ENCODE measurements at regions not wholly inside any gene's neighbourhood (a gene's known extent, or its start where the extent isn't known, plus 50 kb on each side); places are given as distances from the start of the nearest gene placed in this dataset.
A peak's percentile ranks its signal among the peaks of the same experiment; 100 is the strongest.

DNA sequence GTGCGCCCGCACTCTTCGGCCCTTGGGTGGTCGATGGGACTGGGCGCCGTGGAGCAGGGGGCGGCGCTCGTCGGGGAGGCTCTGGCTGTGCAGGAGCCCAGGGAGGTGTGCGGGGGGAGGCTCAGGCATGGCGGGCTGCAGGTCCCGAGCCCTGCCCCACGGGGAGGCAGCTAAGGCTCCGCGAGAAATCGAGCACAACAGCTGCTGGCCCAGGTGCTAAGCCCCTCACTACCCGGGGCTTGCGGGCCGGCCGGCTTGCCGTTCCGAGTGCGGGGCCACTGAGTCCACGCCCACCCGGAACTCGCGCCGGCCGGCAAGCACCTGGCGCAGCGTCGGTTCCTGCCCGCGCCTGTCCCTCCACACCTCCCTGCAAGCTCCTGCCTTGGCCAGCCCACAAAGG is 462.3 kb upstream of the JARID2 start:
- H3K9ac ChIP-seq (ENCODE audit: low read length): no peak overlapping the region
- no peak overlapping the region for H3K4me2 ChIP-seq (ENCODE audit: low read length)
- TF ChIP-seq, protein P1, sequence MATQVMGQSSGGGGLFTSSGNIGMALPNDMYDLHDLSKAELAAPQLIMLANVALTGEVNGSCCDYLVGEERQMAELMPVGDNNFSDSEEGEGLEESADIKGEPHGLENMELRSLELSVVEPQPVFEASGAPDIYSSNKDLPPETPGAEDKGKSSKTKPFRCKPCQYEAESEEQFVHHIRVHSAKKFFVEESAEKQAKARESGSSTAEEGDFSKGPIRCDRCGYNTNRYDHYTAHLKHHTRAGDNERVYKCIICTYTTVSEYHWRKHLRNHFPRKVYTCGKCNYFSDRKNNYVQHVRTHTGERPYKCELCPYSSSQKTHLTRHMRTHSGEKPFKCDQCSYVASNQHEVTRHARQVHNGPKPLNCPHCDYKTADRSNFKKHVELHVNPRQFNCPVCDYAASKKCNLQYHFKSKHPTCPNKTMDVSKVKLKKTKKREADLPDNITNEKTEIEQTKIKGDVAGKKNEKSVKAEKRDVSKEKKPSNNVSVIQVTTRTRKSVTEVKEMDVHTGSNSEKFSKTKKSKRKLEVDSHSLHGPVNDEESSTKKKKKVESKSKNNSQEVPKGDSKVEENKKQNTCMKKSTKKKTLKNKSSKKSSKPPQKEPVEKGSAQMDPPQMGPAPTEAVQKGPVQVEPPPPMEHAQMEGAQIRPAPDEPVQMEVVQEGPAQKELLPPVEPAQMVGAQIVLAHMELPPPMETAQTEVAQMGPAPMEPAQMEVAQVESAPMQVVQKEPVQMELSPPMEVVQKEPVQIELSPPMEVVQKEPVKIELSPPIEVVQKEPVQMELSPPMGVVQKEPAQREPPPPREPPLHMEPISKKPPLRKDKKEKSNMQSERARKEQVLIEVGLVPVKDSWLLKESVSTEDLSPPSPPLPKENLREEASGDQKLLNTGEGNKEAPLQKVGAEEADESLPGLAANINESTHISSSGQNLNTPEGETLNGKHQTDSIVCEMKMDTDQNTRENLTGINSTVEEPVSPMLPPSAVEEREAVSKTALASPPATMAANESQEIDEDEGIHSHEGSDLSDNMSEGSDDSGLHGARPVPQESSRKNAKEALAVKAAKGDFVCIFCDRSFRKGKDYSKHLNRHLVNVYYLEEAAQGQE (IDR thresholded peaks at IDR 0.05; ENCODE audit: borderline replicate concordance): no peak
- TF ChIP-seq, protein P2, sequence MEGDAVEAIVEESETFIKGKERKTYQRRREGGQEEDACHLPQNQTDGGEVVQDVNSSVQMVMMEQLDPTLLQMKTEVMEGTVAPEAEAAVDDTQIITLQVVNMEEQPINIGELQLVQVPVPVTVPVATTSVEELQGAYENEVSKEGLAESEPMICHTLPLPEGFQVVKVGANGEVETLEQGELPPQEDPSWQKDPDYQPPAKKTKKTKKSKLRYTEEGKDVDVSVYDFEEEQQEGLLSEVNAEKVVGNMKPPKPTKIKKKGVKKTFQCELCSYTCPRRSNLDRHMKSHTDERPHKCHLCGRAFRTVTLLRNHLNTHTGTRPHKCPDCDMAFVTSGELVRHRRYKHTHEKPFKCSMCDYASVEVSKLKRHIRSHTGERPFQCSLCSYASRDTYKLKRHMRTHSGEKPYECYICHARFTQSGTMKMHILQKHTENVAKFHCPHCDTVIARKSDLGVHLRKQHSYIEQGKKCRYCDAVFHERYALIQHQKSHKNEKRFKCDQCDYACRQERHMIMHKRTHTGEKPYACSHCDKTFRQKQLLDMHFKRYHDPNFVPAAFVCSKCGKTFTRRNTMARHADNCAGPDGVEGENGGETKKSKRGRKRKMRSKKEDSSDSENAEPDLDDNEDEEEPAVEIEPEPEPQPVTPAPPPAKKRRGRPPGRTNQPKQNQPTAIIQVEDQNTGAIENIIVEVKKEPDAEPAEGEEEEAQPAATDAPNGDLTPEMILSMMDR (IDR thresholded peaks at IDR 0.05; ENCODE audit: poor library complexity, severe bottlenecking): no peak
- no peak for TF ChIP-seq TAF1 (IDR thresholded peaks at IDR 0.05; ENCODE audit: low read depth)
- TF ChIP-seq EP300 (conservative IDR thresholded peaks at IDR 0.05; ENCODE audit: poor library complexity, severe bottlenecking): no peak
- TF ChIP-seq SMC3 (conservative IDR thresholded peaks at IDR 0.05; ENCODE audit: poor library complexity): no peak
- TF ChIP-seq EZH2 (IDR thresholded peaks at IDR 0.05; ENCODE audit: borderline replicate concordance, insufficient read depth, low read length, poor library complexity, severe bottlenecking): no peak
- TF ChIP-seq RAD21 (conservative IDR thresholded peaks at IDR 0.05): no peak
- H3K9me2 ChIP-seq (ENCODE audit: insufficient read depth, low read length): no peaks in the 10 kb centered on the region
- no peak overlapping the region for H3K4me3 ChIP-seq (ENCODE audit: low read length)
- no peaks in the 10 kb centered on the region for H4K20me1 ChIP-seq (ENCODE audit: insufficient read depth)
- H3K9me3 ChIP-seq (ENCODE audit: low read length): no peaks in the 10 kb centered on the region
- H3K79me2 ChIP-seq (replicated peaks; ENCODE audit: insufficient read depth, low read length): no peaks in the 10 kb centered on the region
- no peak overlapping the region for H3K27ac ChIP-seq (ENCODE audit: low read length)
- H3K36me3 ChIP-seq (ENCODE audit: insufficient read depth, low read length): no peaks in the 10 kb centered on the region
- no peaks in the 10 kb centered on the region for H3F3A ChIP-seq (ENCODE audit: insufficient read depth, low read length, poor library complexity, severe bottlenecking)
- H3K27me3 ChIP-seq (ENCODE audit: insufficient read depth, low read depth, low read length): no peaks in the 10 kb centered on the region
- no peak overlapping the region for H2AFZ ChIP-seq (ENCODE audit: low read depth, low read length)

DNA sequence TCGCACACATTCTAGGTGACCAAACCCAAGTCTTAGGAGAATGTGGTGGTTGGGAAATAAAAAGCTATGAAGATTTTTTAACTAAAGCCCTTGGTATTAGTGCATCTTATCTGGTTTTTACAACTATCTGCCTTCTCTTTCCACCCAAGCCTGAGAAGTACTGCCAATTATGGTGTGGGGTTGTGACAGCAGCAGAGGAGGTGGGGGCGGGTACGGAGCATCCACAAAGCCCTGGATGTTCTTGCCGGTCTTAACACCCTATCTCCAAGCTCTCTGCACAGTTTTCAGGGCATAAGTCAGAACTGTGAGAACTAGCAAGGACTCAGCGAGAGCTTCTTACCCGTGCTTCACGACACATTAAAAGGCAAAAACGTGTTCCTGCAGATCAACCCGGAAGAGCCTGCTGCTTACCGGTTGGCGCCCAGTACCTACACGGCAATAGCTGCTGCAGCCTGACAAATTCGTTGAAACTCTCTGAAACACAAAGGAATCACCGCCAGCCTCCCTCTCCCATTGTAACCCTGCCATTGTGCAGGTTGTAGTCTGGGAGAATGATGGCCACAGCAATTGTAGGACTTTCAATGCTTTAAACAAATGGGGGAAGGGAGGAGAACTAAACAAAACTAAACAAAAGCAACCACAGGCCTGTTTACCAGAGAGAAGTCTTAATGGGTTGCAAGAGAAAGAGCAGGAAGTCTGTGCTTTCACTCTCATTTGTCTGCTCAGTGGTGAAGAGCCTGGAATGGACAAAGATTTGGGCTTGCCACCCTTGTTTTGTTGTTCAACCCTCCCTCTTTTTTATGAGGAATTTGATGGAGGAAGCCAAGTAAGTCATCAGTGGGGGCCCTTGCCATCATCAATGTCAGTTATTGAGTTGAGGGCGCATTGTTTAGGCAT is 461.0 kb upstream of the JARID2 start:
- H4K20me1 ChIP-seq (ENCODE audit: insufficient read depth): no peaks in the 10 kb centered on the region
- no peaks in the 10 kb centered on the region for H3K36me3 ChIP-seq (ENCODE audit: insufficient read depth, low read length)
- TF ChIP-seq, protein P1 (IDR thresholded peaks at IDR 0.05; ENCODE audit: borderline replicate concordance): no peak
- TF ChIP-seq MXI1 (conservative IDR thresholded peaks at IDR 0.05; ENCODE audit: poor library complexity, severe bottlenecking): no peak
- TF ChIP-seq POLR2AphosphoS5 (IDR thresholded peaks at IDR 0.05): no peak
- TF ChIP-seq EZH2 (IDR thresholded peaks at IDR 0.05; ENCODE audit: borderline replicate concordance, insufficient read depth, low read length, poor library complexity, severe bottlenecking): no peak
- TF ChIP-seq SMC3 (conservative IDR thresholded peaks at IDR 0.05; ENCODE audit: poor library complexity): no peak
- TF ChIP-seq RAD21 (conservative IDR thresholded peaks at IDR 0.05): no peak
- no peak for TF ChIP-seq EP300 (conservative IDR thresholded peaks at IDR 0.05; ENCODE audit: poor library complexity, severe bottlenecking)
- TF ChIP-seq, protein P2 (IDR thresholded peaks at IDR 0.05; ENCODE audit: poor library complexity, severe bottlenecking): no peak
- TF ChIP-seq TAF1 (IDR thresholded peaks at IDR 0.05; ENCODE audit: low read depth): no peak
- no peaks in the 10 kb centered on the region for H3K79me2 ChIP-seq (replicated peaks; ENCODE audit: insufficient read depth, low read length)
- no peaks in the 10 kb centered on the region for H3K27me3 ChIP-seq (ENCODE audit: insufficient read depth, low read depth, low read length)
- no peaks in the 10 kb centered on the region for H3F3A ChIP-seq (ENCODE audit: insufficient read depth, low read length, poor library complexity, severe bottlenecking)
- no peak overlapping the region for H2AFZ ChIP-seq (ENCODE audit: low read depth, low read length)
- no peak overlapping the region for H3K27ac ChIP-seq (ENCODE audit: low read length)
- peak overlapping the region; percentile 9 for H3K4me3 ChIP-seq (ENCODE audit: low read length)
- H3K9me2 ChIP-seq (ENCODE audit: insufficient read depth, low read length): no peaks in the 10 kb centered on the region
- no peak overlapping the region for H3K4me2 ChIP-seq (ENCODE audit: low read length)
- H3K9ac ChIP-seq (ENCODE audit: low read length): no peak overlapping the region
- no peaks in the 10 kb centered on the region for H3K9me3 ChIP-seq (ENCODE audit: low read length)
